NCI-H2029 (cell line): ENCODE measurements at regions not wholly inside any gene's neighbourhood (a gene's known extent, or its start where the extent isn't known, plus 50 kb on each side); places are given as distances from the start of the nearest gene placed in this dataset.
A peak's percentile ranks its signal among the peaks of the same experiment; 100 is the strongest.
"Not testable (repeated sequence)": the region's sequence is repeated elsewhere in the genome, so short reads cannot be mapped to it uniquely, and the experiment has no call there.

ENCODE experiments used
- DNase-seq: peaks from one replicate; lab custom pipeline; 2025; lab: John Stamatoyannopoulos, UW

GRCh38 chr2:56981554-56981953 lies 797.8 kb downstream of the CCDC85A start:
- DNase-seq: no peak

- DNase-seq: no peak
These were observed 801.8 kb downstream of the CCDC85A start for GRCh38 chr2:56985609-56986008.

- no peak for DNase-seq
These were observed 838.7 kb downstream of the CCDC85A start for GRCh38 chr2:57022496-57022895.

- DNase-seq: no peak
These were observed 861.3 kb downstream of the CCDC85A start for GRCh38 chr2:57044931-57045635.

GRCh38 chr2:57049273-57049672 lies 865.5 kb downstream of the CCDC85A start:
- DNase-seq: no peak

GRCh38 chr2:57050007-57050406 lies 866.2 kb downstream of the CCDC85A start:
- DNase-seq: no peak

GRCh38 chr2:57066301-57066700 lies 882.5 kb downstream of the CCDC85A start:
- not testable (repeated sequence) for DNase-seq

- peak; percentile 11 for DNase-seq
These were observed 891.4 kb downstream of the CCDC85A start for GRCh38 chr2:57075226-57075625.

- no peak for DNase-seq
These were observed 896.2 kb downstream of the CCDC85A start for GRCh38 chr2:57080035-57080434.

GRCh38 chr2:57084697-57085281 lies 901.0 kb downstream of the CCDC85A start:
- DNase-seq: no peak

- DNase-seq: no peak
These were observed 909.2 kb downstream of the CCDC85A start for GRCh38 chr2:57093020-57093419.

- DNase-seq: no peak
These were observed 914.1 kb downstream of the CCDC85A start for GRCh38 chr2:57097855-57098254.

- no peak for DNase-seq
These were observed 916.6 kb downstream of the CCDC85A start for GRCh38 chr2:57100436-57100835.

- DNase-seq: no peak
These were observed 921.9 kb downstream of the CCDC85A start for GRCh38 chr2:57105694-57106093.

GRCh38 chr2:57107353-57107752 lies 923.6 kb downstream of the CCDC85A start:
- DNase-seq: no peak

- no peak for DNase-seq
These were observed 927.7 kb downstream of the CCDC85A start for GRCh38 chr2:57111531-57111930.

GRCh38 chr2:57119141-57119540 lies 927.5 kb upstream of the VRK2 start:
- DNase-seq: no peak

GRCh38 chr2:57126410-57126809 lies 920.2 kb upstream of the VRK2 start:
- no peak for DNase-seq

- no peak for DNase-seq
These were observed 907.4 kb upstream of the VRK2 start for GRCh38 chr2:57139179-57139578.

- no peak for DNase-seq
These were observed 905.3 kb upstream of the VRK2 start for GRCh38 chr2:57141269-57141668.

- no peak for DNase-seq
These were observed 899.7 kb upstream of the VRK2 start for GRCh38 chr2:57146951-57147350.

GRCh38 chr2:57156231-57156924 lies 890.2 kb upstream of the VRK2 start:
- no peak for DNase-seq

GRCh38 chr2:57160976-57161375 lies 885.6 kb upstream of the VRK2 start:
- no peak for DNase-seq
